Middle frontal gyrus (tissue), 1 donor: ENCODE measurements at regions not wholly inside any gene's neighbourhood (a gene's known extent, or its start where the extent isn't known, plus 50 kb on each side); places are given as distances from the start of the nearest gene placed in this dataset.
"Not testable (repeated sequence)": the region's sequence is repeated elsewhere in the genome, so short reads cannot be mapped to it uniquely, and the experiment has no call there.

Source experiments
- DNase-seq: peaks from one replicate; pipeline ENCODE4 v3.0.0-alpha.2; 2015; ENCODE audit warnings: low spot score; ENCODE audit errors: extremely low spot score

GRCh38 chr1:177732178-177732577, 237.7 kb downstream of the SEC16B start:
- DNase-seq = no peak

GRCh38 chr1:177729646-177730045, 240.2 kb downstream of the SEC16B start:
- DNase-seq = no peak

GRCh38 chr1:177723533-177723932, 246.3 kb downstream of the SEC16B start:
- no peak for DNase-seq

GRCh38 chr1:177710696-177711620, 258.9 kb downstream of the SEC16B start:
- no peak for DNase-seq

- DNase-seq = no peak
Measured at GRCh38 chr1:177708406-177708805, 261.5 kb downstream of the SEC16B start.

- DNase-seq = no peak
Measured at GRCh38 chr1:177706977-177707376, 262.9 kb downstream of the SEC16B start.

GRCh38 chr1:177705839-177706238, 264.0 kb downstream of the SEC16B start:
- no peak for DNase-seq

- no peak for DNase-seq
Measured at GRCh38 chr1:177703888-177704446, 265.9 kb downstream of the SEC16B start.

GRCh38 chr1:177701654-177702353, 268.1 kb downstream of the SEC16B start:
- DNase-seq = no peak

- DNase-seq = no peak
Measured at GRCh38 chr1:177700856-177701255, 269.0 kb downstream of the SEC16B start.

- DNase-seq = no peak
Measured at GRCh38 chr1:177690996-177691395, 278.9 kb downstream of the SEC16B start.

- DNase-seq = no peak
Measured at GRCh38 chr1:177687544-177687943, 282.3 kb downstream of the SEC16B start.

- DNase-seq = no peak
Measured at GRCh38 chr1:177686933-177687332, 282.9 kb downstream of the SEC16B start.

GRCh38 chr1:177669161-177669560, 300.7 kb downstream of the SEC16B start:
- DNase-seq = no peak

- no peak for DNase-seq
Measured at GRCh38 chr1:177665935-177666334, 303.9 kb downstream of the SEC16B start.

- not testable (repeated sequence) for DNase-seq
Measured at GRCh38 chr1:177664742-177665141, 305.1 kb downstream of the SEC16B start.

GRCh38 chr1:177660188-177660587, 309.7 kb downstream of the SEC16B start:
- DNase-seq = no peak

GRCh38 chr1:177659281-177659680, 310.6 kb downstream of the SEC16B start:
- no peak for DNase-seq

- DNase-seq = no peak
Measured at GRCh38 chr1:177656598-177656997, 313.3 kb downstream of the SEC16B start.

GRCh38 chr1:177650947-177651346, 318.9 kb downstream of the SEC16B start:
- DNase-seq = no peak

- no peak for DNase-seq
Measured at GRCh38 chr1:177648731-177649265, 321.1 kb downstream of the SEC16B start.

- DNase-seq = no peak
Measured at GRCh38 chr1:177648138-177648537, 321.7 kb downstream of the SEC16B start.
